ENCODE measurements at regions not wholly inside any gene's neighbourhood (a gene's known extent, or its start where the extent isn't known, plus 50 kb on each side); places are given as distances from the start of the nearest gene placed in this dataset.

DNA sequence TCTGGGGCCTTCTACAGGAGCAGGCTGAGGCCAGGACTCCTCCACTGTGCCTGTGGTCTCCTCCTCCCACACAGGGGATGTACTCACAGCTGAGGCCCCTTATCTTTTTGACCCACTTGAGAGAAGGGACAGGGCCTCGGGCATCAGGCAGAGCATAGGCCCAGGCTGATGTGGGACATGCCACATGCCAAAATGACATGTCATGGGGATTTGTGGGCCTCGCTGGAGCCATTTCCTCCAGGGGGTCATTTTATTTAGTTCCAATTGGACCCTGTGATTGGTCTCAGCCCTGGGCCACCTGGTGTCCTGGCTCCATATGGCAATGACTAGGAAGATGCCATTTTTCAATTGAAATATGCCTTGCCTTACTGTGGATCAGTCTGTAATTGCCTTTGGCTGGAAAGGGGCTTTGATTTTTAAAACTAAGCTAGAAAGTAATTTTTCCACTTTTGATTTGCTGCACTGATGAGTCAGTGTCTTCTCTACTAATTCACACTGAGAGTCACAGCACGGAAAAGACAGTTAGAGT lies 171.1 kb upstream of the NAV2 start:
- H3K36me3 Mint-ChIP-seq (ENCODE audit: low read depth), result no peaks in the 10 kb centered on the region
- peaks cover 29% of the 10 kb centered on the region for H3K4me1 Mint-ChIP-seq
- no peak for DNase-seq (ENCODE audit: low read depth, low spot score)
- no peaks in the 10 kb centered on the region for H3K9me3 Mint-ChIP-seq
- TF ChIP-seq, protein P1, sequence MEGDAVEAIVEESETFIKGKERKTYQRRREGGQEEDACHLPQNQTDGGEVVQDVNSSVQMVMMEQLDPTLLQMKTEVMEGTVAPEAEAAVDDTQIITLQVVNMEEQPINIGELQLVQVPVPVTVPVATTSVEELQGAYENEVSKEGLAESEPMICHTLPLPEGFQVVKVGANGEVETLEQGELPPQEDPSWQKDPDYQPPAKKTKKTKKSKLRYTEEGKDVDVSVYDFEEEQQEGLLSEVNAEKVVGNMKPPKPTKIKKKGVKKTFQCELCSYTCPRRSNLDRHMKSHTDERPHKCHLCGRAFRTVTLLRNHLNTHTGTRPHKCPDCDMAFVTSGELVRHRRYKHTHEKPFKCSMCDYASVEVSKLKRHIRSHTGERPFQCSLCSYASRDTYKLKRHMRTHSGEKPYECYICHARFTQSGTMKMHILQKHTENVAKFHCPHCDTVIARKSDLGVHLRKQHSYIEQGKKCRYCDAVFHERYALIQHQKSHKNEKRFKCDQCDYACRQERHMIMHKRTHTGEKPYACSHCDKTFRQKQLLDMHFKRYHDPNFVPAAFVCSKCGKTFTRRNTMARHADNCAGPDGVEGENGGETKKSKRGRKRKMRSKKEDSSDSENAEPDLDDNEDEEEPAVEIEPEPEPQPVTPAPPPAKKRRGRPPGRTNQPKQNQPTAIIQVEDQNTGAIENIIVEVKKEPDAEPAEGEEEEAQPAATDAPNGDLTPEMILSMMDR (conservative IDR thresholded peaks at IDR 0.05), result no peak
- H3K27me3 Mint-ChIP-seq (ENCODE audit: low read depth), result no peaks in the 10 kb centered on the region
- H3K27ac Mint-ChIP-seq (ENCODE audit: unreplicated experiment), result no peak overlapping the region
- no peak overlapping the region for H3K4me3 Mint-ChIP-seq

DNA sequence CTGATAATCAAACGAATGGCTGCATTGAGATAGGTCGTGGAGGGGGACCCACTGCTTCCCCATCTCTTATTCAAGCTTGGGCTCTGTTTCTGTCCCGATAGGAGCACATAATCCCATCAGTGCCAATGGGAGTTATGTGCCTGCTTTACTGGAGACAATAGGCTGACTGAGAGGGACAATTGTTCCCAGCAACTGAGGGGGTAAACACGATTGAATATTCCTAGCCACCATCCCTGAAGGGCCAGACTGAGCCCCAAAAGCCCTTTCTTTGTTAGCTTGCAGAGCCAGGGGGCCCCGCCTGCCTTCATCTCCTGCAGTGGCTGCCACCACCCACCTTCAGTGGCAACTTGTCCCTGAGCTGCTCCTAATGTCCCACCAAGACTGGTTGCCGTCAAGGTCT lies 172.8 kb upstream of the NAV2 start:
- H3K27me3 Mint-ChIP-seq (ENCODE audit: low read depth), result no peaks in the 10 kb centered on the region
- H3K36me3 Mint-ChIP-seq (ENCODE audit: low read depth), result no peaks in the 10 kb centered on the region
- TF ChIP-seq, protein P1 (conservative IDR thresholded peaks at IDR 0.05), result no peak
- H3K4me1 Mint-ChIP-seq, result peaks cover 12% of the 10 kb centered on the region
- no peak overlapping the region for H3K27ac Mint-ChIP-seq (ENCODE audit: unreplicated experiment)
- H3K9me3 Mint-ChIP-seq, result no peaks in the 10 kb centered on the region
- DNase-seq (ENCODE audit: low read depth, low spot score), result no peak
- H3K4me3 Mint-ChIP-seq, result no peak overlapping the region

DNA sequence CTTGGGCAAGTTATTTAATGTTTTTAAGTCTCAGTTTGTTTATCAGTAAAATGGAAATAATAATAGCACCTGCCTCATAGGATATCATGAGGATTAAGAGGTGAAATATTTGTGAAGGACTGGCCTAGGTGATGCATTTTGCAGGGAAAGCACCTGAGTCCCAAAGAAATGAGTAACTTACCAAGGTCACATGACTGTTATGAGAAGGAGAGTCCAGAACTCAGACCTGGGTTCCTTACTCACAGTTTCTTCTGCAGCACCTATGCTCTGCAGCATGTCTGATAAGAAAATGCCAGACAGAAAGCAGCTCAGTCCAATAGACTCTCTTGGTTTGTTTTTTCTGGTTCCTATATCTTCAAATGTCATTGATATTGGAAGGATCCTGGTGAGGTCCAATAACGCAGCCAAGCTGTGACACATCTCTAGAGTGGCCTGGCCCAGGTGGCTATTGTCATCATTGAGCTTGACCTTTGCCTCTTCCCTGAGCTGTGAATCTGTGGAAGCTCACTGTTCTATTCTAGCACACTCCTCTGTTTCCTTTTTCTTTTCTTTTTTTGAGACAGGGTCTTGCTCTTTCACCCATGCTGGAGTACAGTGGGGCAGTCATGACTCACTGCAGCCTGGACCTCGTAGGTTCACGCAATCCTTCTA lies 174.7 kb upstream of the NAV2 start:
- no peak overlapping the region for H3K27ac Mint-ChIP-seq (ENCODE audit: unreplicated experiment)
- no peak for DNase-seq (ENCODE audit: low read depth, low spot score)
- peaks cover 10% of the 10 kb centered on the region for H3K4me1 Mint-ChIP-seq
- no peaks in the 10 kb centered on the region for H3K27me3 Mint-ChIP-seq (ENCODE audit: low read depth)
- H3K9me3 Mint-ChIP-seq, result no peaks in the 10 kb centered on the region
- no peak overlapping the region for H3K4me3 Mint-ChIP-seq
- TF ChIP-seq, protein P1 (conservative IDR thresholded peaks at IDR 0.05), result no peak
- no peaks in the 10 kb centered on the region for H3K36me3 Mint-ChIP-seq (ENCODE audit: low read depth)

DNA sequence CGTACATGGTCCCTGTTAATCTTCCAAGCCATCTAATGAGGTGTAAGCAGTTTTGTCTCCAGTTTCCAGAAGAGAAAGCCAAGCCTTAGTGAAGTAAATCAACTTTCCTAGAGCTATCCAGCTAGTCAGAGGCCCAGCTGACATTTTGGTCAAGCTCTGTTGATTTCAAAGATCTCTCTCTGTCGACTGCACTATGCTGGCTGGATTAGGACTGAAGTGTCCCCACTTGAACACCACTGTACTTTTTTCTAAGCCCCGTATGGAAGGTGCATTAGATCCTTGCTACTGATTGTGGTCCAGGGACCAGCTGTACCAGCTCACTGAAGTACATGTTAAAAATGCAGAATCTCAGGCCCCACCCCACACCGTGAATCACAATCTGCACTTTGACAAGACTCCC lies 176.5 kb upstream of the NAV2 start:
- H3K9me3 Mint-ChIP-seq, result no peaks in the 10 kb centered on the region
- TF ChIP-seq, protein P1 (conservative IDR thresholded peaks at IDR 0.05), result no peak
- DNase-seq (ENCODE audit: low read depth, low spot score), result no peak
- no peaks in the 10 kb centered on the region for H3K27me3 Mint-ChIP-seq (ENCODE audit: low read depth)
- no peaks in the 10 kb centered on the region for H3K36me3 Mint-ChIP-seq (ENCODE audit: low read depth)
- H3K27ac Mint-ChIP-seq (ENCODE audit: unreplicated experiment), result no peak overlapping the region
- H3K4me1 Mint-ChIP-seq, result peaks cover 13% of the 10 kb centered on the region
- H3K4me3 Mint-ChIP-seq, result no peak overlapping the region

DNA sequence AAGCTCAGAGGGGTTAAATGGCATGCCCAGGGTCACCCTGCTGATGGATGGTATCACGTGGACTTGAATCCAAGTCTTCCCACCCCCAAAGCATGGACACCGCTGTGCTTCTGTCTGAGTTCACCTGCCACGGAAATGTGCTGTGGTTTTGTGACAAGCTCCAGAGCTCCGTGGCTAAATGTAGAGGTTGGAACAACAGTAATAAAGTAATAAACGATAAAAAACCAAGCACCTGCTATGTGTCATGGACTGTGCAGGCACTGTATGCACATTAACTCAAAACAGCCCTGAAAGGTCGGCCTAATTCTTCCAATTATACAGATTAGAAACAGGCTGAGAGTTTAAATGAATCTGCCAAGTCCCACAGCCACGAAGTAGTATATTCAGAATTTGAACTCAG lies 182.1 kb upstream of the NAV2 start:
- H3K27ac Mint-ChIP-seq (ENCODE audit: unreplicated experiment), result no peak overlapping the region
- no peaks in the 10 kb centered on the region for H3K27me3 Mint-ChIP-seq (ENCODE audit: low read depth)
- H3K4me3 Mint-ChIP-seq, result no peak overlapping the region
- TF ChIP-seq, protein P1 (conservative IDR thresholded peaks at IDR 0.05), result no peak
- H3K4me1 Mint-ChIP-seq, result peaks cover 47% of the 10 kb centered on the region
- no peaks in the 10 kb centered on the region for H3K36me3 Mint-ChIP-seq (ENCODE audit: low read depth)
- DNase-seq (ENCODE audit: low read depth, low spot score), result no peak
- H3K9me3 Mint-ChIP-seq, result no peaks in the 10 kb centered on the region
